ENCODE measurements at regions not wholly inside any gene's neighbourhood (a gene's known extent, or its start where the extent isn't known, plus 50 kb on each side); places are given as distances from the start of the nearest gene placed in this dataset.

GRCh38 chr5:89513299-89514044, 630.5 kb upstream of the MEF2C start:
- no peak for TF ChIP-seq CTCF (IDR thresholded peaks at IDR 0.05; ENCODE audit: control insufficient read depth, insufficient read depth, low read depth, low read length, missing control alignments)
- no peak for DNase-seq (ENCODE audit: low read depth)
- H3K4me3 ChIP-seq (ENCODE audit: control insufficient read depth, low read depth, low read length) = no peak overlapping the region

- H3K4me3 ChIP-seq (ENCODE audit: control insufficient read depth, low read depth, low read length) = no peak overlapping the region
- no peak for TF ChIP-seq CTCF (IDR thresholded peaks at IDR 0.05; ENCODE audit: control insufficient read depth, insufficient read depth, low read depth, low read length, missing control alignments)
- DNase-seq (ENCODE audit: low read depth) = no peak
Measured at GRCh38 chr5:89504051-89504450, 621.1 kb upstream of the MEF2C start.

- no peak for TF ChIP-seq CTCF (IDR thresholded peaks at IDR 0.05; ENCODE audit: control insufficient read depth, insufficient read depth, low read depth, low read length, missing control alignments)
- DNase-seq (ENCODE audit: low read depth) = no peak
Measured at GRCh38 chr5:89499787-89500186, 616.8 kb upstream of the MEF2C start.

GRCh38 chr5:89498699-89499098, 615.7 kb upstream of the MEF2C start:
- no peak for DNase-seq (ENCODE audit: low read depth)
- TF ChIP-seq CTCF (IDR thresholded peaks at IDR 0.05; ENCODE audit: control insufficient read depth, insufficient read depth, low read depth, low read length, missing control alignments) = no peak
- no peak overlapping the region for H3K4me3 ChIP-seq (ENCODE audit: control insufficient read depth, low read depth, low read length)

More at GRCh38 chr5:89499787-89500186, 616.8 kb upstream of the MEF2C start:
- no peak overlapping the region for H3K4me3 ChIP-seq (ENCODE audit: control insufficient read depth, low read depth, low read length)

GRCh38 chr5:89493414-89493813, 610.4 kb upstream of the MEF2C start:
- DNase-seq (ENCODE audit: low read depth) = no peak
- no peak overlapping the region for H3K4me3 ChIP-seq (ENCODE audit: control insufficient read depth, low read depth, low read length)
- no peak for TF ChIP-seq CTCF (IDR thresholded peaks at IDR 0.05; ENCODE audit: control insufficient read depth, insufficient read depth, low read depth, low read length, missing control alignments)

GRCh38 chr5:89484962-89485361, 602.0 kb upstream of the MEF2C start:
- TF ChIP-seq CTCF (IDR thresholded peaks at IDR 0.05; ENCODE audit: control insufficient read depth, insufficient read depth, low read depth, low read length, missing control alignments) = no peak

More at GRCh38 chr5:89484962-89485361, 602.0 kb upstream of the MEF2C start:
- DNase-seq (ENCODE audit: low read depth) = no peak
- no peak overlapping the region for H3K4me3 ChIP-seq (ENCODE audit: control insufficient read depth, low read depth, low read length)

Data from AG09309 (cell line).